Stimulated activated CD8-positive, alpha-beta memory T cell treated with anti-CD3 and anti-CD28 coated beads, Interleukin-12 subunit alpha, Interleukin-12 subunit beta, amount 100 ng/mL, for 1 hour (primary cell): ENCODE measurements at regions not wholly inside any gene's neighbourhood (a gene's known extent, or its start where the extent isn't known, plus 50 kb on each side); places are given as distances from the start of the nearest gene placed in this dataset.
"Not testable (repeated sequence)": the region's sequence is repeated elsewhere in the genome, so short reads cannot be mapped to it uniquely, and the experiment has no call there.

Source experiments
- DNase-seq: peaks from one replicate; pipeline ENCODE4 v3.0.0-alpha.2; 2020; ENCODE audit warnings: low read depth

DNA sequence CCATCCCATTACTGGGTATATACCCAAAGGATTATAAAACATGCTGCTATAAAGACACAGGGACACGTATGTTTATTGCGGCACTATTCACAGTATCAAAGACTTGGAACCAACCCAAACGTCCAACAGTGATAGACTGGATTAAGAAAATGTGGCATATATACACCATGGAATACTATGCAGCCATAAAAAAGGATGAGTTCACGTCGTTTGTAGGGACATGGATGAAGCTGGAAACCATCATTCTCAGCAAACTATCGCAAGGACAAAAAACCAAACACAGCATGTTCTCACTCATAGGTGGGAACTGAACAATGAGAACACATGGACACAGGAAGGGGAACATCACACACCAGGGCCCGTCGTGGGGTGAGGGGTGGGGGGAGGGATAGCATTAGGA is 106.1 kb downstream of the CHD1L start:
- DNase-seq = not testable (repeated sequence)

DNA sequence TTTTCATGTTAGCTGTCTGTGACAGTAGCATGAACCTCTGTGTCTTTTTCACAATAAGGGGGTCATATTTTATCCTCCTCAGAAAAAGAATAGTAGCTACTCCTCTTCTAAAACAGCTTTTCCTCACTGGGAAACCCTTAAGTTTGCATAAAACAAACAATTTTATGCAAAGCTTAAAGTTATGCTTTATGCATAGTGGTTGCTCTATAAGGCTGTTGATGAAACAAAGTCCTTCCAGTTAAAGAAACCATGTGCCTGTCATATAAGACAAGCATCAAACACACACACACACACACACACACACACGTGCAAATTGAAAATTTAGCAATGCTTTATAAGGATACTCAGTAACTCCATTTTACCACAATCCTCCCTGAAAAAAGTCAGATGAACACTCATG is 107.0 kb downstream of the CHD1L start:
- DNase-seq = no peak

DNA sequence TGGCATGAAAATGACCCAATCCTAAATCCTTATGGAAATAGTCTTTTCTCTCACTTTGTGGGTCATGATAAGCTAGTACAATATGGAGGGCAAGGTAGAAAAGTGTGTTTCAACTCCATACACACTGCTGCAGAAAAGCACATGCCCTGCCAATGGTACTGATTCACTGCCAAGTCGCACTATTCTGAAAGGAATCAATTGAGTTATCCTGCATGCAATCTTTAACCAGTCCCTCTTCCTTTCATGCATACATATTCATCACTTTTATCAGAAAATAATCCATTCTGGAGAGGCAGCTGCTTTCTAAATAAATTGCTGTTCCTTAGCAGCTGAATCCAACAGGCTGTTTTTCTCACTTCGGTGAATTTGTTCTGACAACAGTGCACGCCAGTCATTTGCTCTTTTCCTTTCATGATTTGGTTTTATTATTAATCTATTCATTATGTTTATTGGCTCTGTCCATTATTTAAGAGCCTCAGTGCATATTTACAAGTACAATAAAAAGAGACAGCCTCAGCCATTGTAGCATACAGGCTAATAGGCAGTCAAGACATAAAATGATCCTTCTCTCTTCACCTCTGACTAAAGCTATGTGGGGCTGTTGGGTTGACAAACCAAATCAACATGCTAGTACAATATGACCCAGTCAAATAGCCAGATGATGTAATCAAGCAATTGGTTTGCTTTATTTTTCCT is 108.8 kb downstream of the CHD1L start:
- no peak for DNase-seq

DNA sequence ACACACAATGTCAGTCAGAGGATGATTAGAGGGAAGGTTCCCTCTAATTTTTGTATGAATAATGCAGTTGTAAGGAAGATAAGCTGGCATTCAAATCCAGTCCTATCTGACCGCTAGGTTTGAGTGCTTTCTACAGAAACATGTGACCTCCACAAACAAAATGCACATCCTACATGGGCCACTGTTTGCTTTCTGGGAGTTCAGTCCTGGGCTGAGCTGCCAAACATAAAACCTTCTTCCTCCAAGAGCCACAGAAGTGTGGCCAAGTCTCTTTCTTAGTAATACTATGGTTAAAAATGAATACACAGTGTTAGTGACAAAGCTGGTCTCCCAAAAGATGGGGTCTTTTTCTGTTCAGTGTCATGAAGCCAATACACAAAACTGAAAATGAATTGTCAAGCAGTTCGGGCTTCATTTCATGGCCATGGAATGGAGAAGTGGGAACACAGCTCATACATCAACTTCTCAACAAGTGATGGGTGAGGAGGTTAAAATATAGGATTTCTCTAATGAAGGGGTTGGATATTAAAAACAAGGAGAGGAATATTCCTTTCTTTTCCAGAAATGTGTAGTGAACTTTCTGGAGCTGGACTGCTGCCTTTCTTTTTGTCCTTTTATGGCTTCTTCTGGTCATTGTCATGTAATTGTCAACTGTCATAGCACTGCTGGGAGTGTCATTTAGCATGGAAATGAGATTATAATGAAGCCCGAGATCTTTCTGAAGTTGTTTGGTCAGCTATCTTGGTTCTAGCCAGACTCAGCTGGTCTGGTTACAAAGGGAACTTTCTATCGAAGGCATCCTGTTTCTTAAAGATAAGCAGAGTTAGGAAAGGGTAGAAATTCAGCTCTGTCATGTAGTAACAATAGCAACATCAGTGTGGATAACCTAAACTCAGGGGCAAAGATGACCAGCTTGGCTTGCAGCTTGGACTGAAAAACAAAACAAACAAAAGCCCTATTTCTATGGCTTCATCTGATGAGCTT is 135.1 kb downstream of the CHD1L start:
- DNase-seq = no peak

DNA sequence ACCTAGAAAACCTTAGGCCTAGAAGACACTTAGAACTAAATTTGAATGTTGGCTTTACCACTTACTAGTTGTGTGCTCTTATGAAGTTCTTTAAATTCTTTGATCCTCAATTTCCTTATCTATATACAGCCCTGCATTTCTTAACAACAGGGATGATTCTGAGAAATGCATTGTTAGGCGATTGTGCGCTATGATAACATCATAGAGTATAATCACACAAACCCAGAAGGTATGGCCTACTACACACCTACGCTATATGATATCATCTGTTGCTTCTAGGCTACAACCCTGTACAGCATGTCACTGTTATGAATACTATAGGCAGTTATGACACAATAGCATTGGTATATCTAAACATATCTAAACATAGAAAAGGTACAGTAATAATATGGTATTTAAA is 137.4 kb downstream of the CHD1L start:
- no peak for DNase-seq

DNA sequence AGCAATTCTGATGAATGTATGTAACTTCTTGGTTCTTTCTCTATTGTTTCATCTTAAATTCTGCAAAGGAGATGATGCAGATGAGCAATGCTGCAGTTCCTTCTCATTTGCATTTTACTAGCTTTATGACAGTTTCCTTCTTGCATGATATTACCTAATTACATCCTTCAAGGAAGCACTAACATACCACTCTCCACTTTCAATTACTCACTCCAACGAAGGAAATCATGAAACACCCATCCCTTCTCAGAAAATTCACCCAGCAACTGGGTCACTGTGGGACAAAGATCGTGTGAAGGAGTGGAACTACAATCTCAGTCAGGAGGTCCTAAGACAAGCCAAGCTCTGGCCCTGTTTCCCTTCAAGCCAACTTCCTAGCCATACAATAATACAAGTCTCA is 142.3 kb downstream of the CHD1L start:
- no peak for DNase-seq

DNA sequence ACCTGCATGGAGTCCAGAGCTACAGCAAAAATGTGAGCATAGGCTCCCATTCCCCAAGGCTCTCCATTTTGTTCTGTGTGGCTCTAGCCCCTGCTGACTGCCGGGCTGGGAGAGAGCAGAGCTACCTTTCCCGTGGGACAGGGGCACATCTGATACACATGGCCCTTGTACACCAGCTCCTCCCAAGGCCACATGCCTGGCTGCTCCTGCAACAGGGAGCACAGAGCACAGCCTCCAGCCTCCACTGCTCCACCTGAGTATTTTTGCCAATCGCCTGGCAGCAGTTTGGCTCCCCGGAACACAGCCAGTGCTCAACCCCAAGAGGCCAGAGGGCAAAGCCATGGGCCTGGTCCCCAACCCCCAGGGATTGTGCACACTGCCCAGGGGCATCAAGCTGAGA is 146.5 kb downstream of the CHD1L start:
- no peak for DNase-seq

DNA sequence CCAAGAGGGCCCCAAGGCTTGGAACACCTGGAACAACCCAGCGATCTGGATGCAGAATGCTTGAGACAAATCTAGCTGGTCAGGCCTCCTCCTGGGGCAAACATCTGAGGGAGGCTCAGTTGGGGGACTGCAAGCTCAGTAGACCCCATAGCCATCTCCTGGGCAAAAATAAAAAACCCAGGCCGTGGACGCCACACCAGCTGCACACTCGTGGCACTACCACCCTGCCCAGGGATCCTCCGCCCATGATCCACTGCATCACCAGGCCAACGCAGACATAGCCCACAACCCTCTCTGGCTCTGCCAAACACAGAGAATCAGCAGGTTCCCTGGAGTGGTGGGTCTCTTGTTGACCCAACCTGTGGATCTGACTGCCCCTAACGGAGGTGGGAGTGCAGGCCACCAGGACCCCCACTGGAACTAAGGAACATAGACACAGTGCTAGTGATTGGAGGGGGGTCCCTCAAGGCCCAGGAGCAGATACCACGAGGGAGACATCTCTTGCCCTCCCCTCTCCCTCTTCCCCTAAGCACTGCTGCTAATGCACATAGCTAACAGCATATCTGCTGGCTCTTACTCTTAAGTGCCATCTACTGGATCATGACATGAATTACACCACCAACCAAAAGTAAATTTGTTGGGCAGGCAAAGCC is 147.2 kb downstream of the CHD1L start:
- peak; percentile 0 for DNase-seq

DNA sequence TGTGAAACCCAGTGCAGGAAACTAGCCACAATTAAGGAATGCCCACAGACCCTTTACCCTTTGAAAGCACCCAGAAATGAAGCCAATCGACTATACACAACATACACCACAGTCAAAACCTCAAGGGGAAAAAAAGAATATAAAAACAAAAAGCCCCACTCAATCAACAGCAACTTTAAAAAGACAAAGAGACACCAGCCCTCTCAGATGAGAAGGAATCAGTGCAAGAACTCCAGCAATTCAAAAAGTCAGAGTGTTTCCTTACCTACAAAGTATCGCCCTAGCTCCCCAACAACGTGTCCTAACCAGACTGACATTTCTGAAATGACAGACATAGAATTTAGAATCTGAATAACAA is 147.7 kb downstream of the CHD1L start:
- DNase-seq = no peak

DNA sequence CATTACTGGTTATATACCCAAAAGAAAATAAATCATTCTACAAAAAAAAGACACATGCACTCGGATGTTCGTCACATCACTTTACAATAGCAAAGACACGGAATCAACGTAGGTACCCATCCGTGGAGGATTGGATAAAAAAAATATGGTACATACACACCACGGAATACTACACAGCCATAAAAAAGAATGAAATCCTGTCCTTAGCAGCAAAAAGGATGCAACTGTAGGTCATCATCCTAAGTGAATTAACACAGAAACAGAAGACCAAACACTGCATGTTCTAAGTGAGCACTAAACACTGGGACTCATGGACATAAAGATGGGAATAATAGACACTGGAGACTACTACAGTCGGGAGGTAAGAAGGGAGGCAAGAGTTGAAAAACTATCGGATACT is 148.6 kb downstream of the CHD1L start:
- DNase-seq = no peak

DNA sequence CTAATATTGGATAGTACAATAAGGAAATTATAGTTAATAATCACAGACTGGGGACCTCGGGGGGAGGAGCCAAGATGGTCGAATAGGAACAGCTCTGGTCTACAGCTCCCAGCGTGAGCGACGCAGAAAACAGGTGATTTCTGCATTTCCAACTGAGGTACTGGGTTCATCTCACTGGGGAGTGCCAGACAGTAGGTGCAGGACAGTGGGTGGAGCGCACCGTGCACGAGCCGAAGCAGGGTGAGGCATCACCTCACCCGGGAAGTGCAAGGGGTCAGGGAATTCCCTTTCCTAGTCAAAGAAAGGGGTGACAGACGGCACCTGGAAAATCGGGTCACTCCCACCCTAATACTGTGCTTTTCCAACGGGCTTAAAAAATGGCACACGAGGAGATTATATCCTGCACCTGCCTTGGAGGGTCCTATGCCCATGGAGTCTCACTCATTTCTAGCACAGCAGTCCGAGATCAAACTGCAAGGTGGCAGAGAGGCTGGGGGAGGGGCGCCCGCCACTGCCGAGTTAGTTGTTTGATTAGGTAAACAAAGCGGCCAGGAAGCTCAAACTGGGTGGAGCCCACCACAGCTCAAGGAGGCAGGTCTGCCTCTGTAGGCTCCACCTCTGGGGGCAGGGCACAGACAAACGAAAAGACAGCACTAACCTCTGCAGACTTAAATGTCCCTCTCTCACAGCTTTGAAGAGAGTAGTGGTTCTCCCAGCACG is 138.8 kb upstream of the BCL9 start:
- not testable (repeated sequence) for DNase-seq

DNA sequence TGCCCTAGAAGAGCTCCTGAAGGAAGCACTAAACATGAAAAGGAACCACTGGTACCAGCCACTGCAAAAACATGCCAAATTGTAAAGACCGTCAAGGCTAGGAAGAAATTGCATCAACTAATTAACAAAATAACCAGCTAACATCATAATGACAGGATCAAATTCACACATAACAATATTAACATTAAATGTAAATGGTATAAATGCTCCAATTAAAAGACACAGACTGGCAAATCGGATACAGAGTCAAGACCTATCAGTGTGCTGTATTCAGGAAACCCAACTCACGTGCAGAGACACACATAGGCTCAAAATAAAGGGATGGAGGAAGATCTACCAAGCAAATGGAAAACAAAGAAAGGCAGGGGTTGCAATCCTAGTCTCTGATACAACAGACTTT is 137.0 kb upstream of the BCL9 start:
- DNase-seq = not testable (repeated sequence)

DNA sequence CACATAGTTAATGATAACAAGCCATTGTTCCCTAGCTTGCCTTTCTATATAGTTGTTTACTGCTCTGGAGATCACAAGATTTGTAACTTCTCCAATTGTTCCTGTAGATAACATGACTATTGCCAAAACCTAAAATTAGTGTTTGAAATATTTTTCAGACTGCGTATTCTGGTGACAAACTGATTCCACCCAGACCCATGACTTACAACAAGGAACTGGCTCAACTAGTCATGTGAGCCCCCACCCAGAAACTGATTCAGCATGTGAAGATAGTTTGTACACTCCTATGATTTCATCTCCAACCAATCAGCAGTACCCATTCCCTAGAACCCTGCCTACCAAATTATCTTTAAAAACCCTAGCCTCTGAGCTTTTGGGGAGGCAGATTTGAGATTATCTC is 131.4 kb upstream of the BCL9 start:
- DNase-seq = no peak

DNA sequence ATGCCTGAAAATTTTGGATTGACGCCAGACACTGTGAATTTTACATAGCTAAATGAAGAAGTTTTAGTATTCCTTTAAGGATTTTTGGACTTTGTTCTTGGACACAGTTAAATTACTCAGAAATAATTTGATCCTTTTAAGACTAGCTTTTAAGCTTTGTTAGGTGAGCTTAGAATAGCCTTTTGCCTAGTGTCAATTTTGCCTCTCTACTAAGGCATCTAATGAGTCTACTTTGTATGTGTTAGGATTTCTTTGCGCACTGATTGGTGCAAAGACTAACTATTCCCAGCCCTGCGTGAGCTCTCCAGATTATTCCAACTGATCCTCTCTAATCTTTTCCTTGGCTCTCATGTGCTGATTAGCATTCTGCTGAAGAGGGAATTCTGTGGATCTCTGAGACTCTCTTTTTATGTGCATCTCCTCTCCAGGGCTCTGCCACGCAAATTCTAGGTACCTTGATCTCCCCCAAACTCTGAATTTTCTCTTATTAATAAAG is 128.1 kb upstream of the BCL9 start:
- DNase-seq = no peak

DNA sequence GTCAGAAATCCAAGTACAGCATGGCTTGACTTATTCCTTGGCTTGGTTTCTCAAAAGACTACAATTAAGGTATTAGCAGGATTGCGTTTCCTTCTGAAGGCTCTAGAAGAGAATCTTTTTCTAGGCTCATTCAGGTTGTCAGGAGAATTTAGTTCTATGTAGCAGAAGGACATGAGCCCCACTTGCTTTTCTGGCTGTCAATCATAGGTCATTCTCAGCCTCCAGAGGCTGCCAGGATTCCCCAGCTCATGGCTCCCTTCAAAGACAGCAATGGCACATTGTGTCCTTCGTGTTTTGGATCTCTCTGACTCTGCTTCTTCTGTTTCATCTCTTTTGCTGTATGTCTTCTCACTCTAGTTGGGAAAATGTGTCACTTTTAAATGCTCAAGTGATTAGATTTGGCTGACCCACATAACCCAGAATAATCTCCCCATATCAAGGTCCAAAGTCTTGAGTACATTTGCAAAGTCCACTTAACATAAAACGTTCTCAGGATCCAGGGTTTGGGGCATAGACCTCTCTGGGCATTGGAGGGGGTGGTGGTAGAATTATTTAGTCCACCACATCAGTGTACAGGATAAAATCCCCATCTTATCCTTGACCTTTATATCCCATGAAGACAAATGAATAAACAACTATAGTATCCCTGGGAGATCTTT is 126.7 kb upstream of the BCL9 start:
- DNase-seq = no peak

DNA sequence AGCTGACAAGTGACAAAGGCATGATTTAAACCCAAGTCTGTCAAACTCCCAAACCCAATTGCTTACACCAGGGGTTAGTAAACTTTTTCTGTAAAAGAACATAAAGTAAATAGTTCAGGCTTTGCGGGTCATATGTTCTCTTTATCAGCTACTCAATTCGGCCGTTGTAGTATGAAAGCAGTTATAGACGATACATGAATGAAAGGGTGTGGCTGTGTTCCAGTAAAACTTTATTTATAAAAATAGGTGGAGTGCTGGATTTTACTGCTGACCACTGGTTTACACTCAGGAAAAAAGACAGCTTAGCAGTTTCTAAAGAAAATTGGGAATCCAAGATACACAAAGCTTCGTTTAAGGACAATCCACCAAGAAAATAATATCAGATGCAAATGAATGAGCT is 124.3 kb upstream of the BCL9 start:
- no peak for DNase-seq

DNA sequence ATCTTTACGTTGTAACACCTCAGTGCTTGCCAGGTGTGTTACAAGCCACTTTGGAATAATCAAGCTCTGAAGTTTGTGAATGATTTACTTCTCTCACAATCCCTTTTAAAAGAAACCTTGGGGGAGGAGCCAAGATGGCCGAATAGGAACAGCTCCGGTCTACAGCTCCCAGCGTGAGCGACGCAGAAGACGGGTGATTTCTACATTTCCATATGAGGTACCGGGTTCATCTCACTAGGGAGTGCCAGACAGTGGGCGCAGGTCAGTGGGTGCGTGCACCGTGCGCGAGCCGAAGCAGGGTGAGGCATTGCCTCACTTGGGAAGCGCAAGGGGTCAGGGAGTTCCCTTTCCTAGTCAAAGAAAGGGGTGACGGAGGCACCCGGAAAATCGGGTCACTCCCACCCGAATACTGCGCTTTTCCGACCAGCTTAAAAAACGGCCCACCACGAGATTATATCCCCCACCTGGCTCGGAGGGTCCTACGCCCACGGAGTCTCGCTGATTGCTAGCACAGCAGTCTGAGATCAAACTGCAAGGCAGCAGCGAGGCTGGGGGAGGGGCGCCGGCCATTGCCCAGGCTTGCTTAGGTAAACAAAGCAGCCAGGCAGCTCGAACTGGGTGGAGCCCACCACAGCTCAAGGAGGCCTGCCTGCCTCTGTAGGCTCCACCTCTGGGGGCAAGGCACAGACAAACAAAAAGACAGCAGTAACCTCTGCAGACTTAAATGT is 118.0 kb upstream of the BCL9 start:
- not testable (repeated sequence) for DNase-seq

DNA sequence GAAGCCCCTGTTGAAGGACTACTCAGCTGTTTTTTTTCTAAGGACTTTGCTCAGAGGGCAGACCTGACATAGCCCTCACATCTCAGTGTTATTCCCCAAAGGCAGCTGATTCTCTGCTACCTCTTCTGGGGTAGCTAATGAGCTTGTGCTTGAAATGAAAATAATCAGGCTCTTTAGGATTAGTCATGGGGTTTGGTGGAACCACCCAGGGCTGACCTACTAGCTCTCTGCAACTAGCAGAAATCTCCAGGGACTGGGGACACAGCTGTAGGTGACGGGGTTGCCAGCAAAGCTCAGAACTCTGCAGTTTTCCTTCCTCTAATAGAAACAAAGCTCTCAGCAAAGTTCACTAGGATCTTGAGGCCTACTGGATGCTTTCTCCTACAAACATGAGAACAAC is 106.4 kb upstream of the BCL9 start:
- DNase-seq = no peak

DNA sequence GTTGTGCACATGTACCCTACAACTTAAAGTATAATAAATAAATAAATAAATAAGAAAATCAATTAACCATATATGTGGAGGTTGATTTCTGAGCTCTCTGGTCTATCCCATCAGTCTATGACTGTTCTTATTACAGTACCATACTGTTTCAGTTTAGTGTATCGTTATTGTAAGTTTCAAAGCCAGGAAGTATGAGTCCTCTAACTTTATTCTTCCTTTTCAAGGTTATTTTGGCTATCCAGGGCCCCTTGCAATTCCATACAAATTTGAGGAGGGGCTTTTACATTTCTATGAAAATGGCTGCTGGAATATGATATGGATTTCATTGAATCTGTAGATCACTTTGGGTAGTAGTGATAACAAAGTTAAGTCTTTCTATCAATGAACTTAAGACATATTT is 96.9 kb upstream of the BCL9 start:
- DNase-seq = no peak

DNA sequence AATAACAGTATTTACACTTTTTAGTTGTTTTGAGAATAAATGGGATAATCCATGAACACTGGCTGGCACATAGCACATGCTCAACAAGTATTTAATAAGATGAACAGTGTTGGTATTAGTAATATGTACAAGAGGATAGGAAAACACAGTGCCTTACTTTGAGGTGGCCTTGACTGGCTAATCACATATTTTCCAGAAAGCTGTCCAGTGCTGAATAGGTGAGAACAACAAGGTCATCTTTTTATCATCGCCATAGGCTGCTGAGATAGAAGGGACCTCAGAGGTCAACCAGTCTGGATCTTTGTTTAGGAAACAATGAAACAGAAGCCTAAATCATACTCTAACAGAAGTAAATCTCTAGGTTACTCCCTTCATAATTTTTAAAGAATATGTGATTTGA is 89.7 kb upstream of the BCL9 start:
- DNase-seq = no peak

DNA sequence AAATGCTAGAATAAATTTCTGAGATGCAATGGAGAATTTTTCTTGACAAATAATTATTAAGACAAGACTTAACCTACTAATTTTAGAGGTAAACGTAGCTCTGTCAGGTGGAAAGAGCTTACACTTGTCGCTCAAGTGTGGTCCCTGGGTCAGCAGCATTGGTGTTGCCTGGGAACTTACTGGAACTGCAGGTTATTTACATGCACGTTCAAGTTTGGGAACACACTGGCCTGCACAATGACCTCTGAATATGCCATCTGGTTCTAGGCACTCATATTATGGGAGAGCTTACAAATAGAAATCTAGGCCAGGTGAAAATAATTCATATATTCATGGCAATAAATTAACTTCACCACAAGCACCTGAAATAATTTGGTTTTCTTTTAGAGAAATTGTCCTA is 88.5 kb upstream of the BCL9 start:
- DNase-seq = no peak
